Activated CD8-positive, alpha-beta T cell treated with anti-CD3 and anti-CD28 coated beads for 36 hours (primary cell): ENCODE measurements at regions not wholly inside any gene's neighbourhood (a gene's known extent, or its start where the extent isn't known, plus 50 kb on each side); places are given as distances from the start of the nearest gene placed in this dataset.

Experiments
- ATAC-seq: fragments of 200-7000 bp; cut with Tn5 transposase; one replicate; pipeline ENCODE4 v1.10.0; 2021; ENCODE audit warnings: mild to moderate bottlenecking, moderate library complexity
- CTCF ChIA-PET: fragments of 350-600 bp; sonication (Branson Sonifier 250); formaldehyde crosslinking; loops from one replicate; lab custom pipeline; 2021; ENCODE audit warnings: antibody characterized with exemption; lab: Charles Lee
- POLR2A ChIA-PET: fragments of 350-600 bp; sonication (Branson Sonifier 250); formaldehyde crosslinking; loops from one replicate; lab custom pipeline; 2021; ENCODE audit warnings: antibody characterized with exemption; lab: Charles Lee
- DNase-seq: peaks from one replicate; pipeline ENCODE4 v3.0.0-alpha.2; 2020
- H3K27ac Mint-ChIP-seq: one replicate; pipeline ENCODE4 v1.8.0; 2021; ENCODE audit warnings: mild to moderate bottlenecking, mixed read lengths
- H3K27me3 Mint-ChIP-seq: one replicate; pipeline ENCODE4 v1.8.0; 2021; ENCODE audit warnings: mixed read lengths
- H3K36me3 Mint-ChIP-seq: one replicate; pipeline ENCODE4 v1.8.0; 2021; ENCODE audit warnings: low read depth, mixed read lengths
- H3K4me1 Mint-ChIP-seq: one replicate; pipeline ENCODE4 v1.8.0; 2021; ENCODE audit warnings: low read depth, mixed read lengths
- H3K4me3 Mint-ChIP-seq: one replicate; pipeline ENCODE4 v1.8.0; 2021; ENCODE audit warnings: mild to moderate bottlenecking, moderate library complexity, mixed read lengths
- H3K9me3 Mint-ChIP-seq: one replicate; pipeline ENCODE4 v1.8.0; 2021; ENCODE audit warnings: mixed read lengths
- intact Hi-C: fragments of 100-400 bp; cut with micrococcal nuclease; formaldehyde crosslinking; loops from one replicate; pipeline ENCODE4 v1.10.0; 2022
- TF ChIP-seq, protein P1 (sequence below): fragments of 200-600 bp; IDR thresholded peaks from one replicate; pipeline ENCODE4 v1.8.0; 2022; ENCODE audit warnings: antibody characterized with exemption, mild to moderate bottlenecking

DNA sequence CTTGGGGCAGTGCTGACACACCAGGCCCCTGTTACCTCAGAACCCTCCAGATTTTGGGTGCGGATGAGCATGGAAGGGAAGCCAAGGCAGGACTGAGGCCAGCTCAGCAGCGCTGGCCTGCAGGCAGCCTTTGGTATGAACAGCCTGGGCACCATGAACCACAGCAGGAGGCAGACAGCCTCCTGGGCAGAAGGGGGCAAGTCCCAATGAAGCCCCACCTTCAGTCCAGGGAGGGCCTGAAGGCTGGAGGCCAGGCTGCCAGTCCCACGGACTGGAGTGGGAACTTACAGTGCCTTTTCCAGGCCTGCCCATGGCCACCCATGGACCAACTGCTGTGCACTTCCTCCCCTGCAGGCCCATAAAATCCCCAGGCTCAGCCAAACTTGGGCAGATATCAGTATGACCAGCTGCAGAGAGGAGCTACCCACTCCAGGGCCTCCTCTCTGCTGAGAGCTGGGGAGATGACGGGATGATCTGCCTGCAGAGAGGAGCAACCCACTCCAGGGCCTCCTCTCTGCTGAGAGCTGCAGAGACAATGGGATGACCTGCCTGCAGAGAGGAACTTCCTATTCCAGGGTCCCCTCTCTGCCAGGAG lies 74.7 kb downstream of the NEURL3 start:
- Mint-ChIP-seq H3K4me1 (peaks cover 10% of the 10 kb centered on the region), H3K4me3 (no peak overlapping the region), H3K9me3 (no peaks in the 10 kb centered on the region), H3K27me3 (peaks cover 10% of the 10 kb centered on the region), H3K36me3 (no peaks in the 10 kb centered on the region), H3K27ac (no peak overlapping the region)
- CTCF ChIA-PET = interaction anchor here (1.7 kb wide), 1 partner anchor 79 kb away, joined by 7 read pairs; no protein-coding TSS in a partner anchor
- DNase-seq (no peak), ATAC-seq (no peak)
- POLR2A ChIA-PET = interaction anchor here (0.6 to 2.1 kb wide), 2 partner anchors 17 to 609 kb away, joined by 3 to 5 read pairs; no protein-coding TSS in a partner anchor
- intact Hi-C loops = no loop called here
- TF ChIP-seq, protein P1, sequence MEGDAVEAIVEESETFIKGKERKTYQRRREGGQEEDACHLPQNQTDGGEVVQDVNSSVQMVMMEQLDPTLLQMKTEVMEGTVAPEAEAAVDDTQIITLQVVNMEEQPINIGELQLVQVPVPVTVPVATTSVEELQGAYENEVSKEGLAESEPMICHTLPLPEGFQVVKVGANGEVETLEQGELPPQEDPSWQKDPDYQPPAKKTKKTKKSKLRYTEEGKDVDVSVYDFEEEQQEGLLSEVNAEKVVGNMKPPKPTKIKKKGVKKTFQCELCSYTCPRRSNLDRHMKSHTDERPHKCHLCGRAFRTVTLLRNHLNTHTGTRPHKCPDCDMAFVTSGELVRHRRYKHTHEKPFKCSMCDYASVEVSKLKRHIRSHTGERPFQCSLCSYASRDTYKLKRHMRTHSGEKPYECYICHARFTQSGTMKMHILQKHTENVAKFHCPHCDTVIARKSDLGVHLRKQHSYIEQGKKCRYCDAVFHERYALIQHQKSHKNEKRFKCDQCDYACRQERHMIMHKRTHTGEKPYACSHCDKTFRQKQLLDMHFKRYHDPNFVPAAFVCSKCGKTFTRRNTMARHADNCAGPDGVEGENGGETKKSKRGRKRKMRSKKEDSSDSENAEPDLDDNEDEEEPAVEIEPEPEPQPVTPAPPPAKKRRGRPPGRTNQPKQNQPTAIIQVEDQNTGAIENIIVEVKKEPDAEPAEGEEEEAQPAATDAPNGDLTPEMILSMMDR = no peak

DNA sequence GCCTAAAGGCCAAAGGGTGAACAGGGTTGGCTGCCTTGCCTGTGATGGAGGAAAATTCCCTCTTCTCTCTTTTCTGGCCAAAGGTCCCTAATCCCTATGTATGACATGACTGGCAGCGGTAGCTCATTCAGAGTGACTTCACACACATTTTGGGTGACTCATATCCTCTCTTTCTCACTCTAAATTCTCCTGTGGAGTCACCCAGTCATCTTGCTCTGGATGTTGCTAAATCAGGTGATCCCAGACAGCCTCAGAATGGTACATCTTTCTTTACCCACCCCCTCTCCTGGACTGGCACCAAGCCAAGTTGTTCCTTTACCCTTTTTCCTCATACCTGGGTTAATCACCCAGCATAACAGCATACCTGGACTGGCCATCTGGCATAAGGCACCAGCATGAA lies 77.2 kb downstream of the NEURL3 start:
- no peaks in the 10 kb centered on the region for H3K9me3 Mint-ChIP-seq
- H3K4me1 Mint-ChIP-seq = peaks cover 10% of the 10 kb centered on the region
- ATAC-seq (peak; percentile 94), DNase-seq (peak; percentile 26)
- intact Hi-C loops = no loop called here
- H3K27ac Mint-ChIP-seq = no peak overlapping the region
- ChIA-PET CTCF (interaction anchor here (0.6 to 3.7 kb wide), 3 partner anchors 19 to 150 kb away, joined by 3 to 13 read pairs (median 5); no protein-coding TSS in a partner anchor), POLR2A (no interaction called here)
- H3K36me3 Mint-ChIP-seq = no peaks in the 10 kb centered on the region
- no peak overlapping the region for H3K4me3 Mint-ChIP-seq
- peaks cover 10% of the 10 kb centered on the region for H3K27me3 Mint-ChIP-seq
- TF ChIP-seq, protein P1 = no peak

DNA sequence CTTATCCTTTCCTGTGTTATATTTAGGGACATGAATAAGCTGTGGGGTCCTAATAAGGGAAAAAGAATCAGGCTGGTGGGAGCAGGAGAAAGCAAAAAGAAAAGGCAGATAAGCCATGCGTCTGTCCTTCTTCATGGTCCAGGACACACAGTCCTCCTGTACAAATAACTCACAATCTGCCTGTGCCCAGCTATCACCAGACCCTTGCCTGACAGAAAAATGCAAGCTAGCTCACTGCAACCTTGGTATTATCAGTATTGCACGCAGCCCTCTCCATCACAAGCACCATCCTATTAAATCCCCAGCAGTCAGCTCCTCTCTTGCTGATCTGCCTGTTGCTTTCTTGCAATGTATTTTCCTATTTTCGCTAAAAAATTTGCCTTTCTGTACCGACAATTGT lies 78.0 kb downstream of the NEURL3 start:
- ChIA-PET CTCF (interaction anchor here (3.7 kb wide), 1 partner anchor 20 kb away, joined by 13 read pairs; no protein-coding TSS in a partner anchor), POLR2A (interaction anchor here (1.0 kb wide), 1 partner anchor 18 kb away, joined by 4 read pairs; no protein-coding TSS in a partner anchor)
- H3K36me3 Mint-ChIP-seq = no peaks in the 10 kb centered on the region
- H3K27ac Mint-ChIP-seq = no peak overlapping the region
- H3K27me3 Mint-ChIP-seq = peaks cover 10% of the 10 kb centered on the region
- DNase-seq (no peak), ATAC-seq (no peak)
- intact Hi-C loops = no loop called here
- H3K4me1 Mint-ChIP-seq = peaks cover 10% of the 10 kb centered on the region
- H3K9me3 Mint-ChIP-seq = no peaks in the 10 kb centered on the region
- H3K4me3 Mint-ChIP-seq = no peak overlapping the region
- TF ChIP-seq, protein P1 = no peak

DNA sequence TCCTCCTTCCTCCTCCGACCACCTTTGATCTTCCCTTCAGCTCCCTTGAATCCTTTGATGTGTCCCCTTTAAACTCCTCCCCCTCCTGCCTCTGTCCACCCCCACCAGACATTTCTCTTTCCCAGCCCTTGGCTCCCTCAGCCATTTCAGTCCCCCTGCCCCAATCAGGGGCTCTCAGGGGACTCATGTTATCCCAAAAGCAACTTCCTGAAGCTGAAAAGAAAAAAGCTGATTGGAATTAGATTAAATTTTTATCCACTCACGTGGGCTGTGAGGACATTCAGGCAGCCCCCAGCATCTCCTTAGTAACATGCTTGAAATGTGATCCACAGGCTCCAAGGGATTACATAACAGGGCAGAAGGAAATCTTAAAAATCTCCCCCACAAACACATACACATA lies 81.3 kb downstream of the NEURL3 start:
- CTCF ChIA-PET = interaction anchor here (0.7 to 1.7 kb wide), 2 partner anchors 16 to 85 kb away, joined by 4 to 6 read pairs; no protein-coding TSS in a partner anchor
- no peak overlapping the region for H3K4me3 Mint-ChIP-seq
- POLR2A ChIA-PET = interaction anchor here (0.6 kb wide), 1 partner anchor 103 kb away, joined by 4 read pairs; no protein-coding TSS in a partner anchor

More for the DNA sequence above, 81.3 kb downstream of the NEURL3 start:
- Mint-ChIP-seq H3K27me3 (peaks cover 10% of the 10 kb centered on the region), H3K9me3 (no peaks in the 10 kb centered on the region), H3K27ac (no peak overlapping the region), H3K4me1 (peaks cover 10% of the 10 kb centered on the region), H3K36me3 (no peaks in the 10 kb centered on the region)
- no peak for ATAC-seq
- TF ChIP-seq, protein P1 = no peak
- no peak for DNase-seq
- intact Hi-C loops = no loop called here
